ENCODE measurements at regions not wholly inside any gene's neighbourhood (a gene's known extent, or its start where the extent isn't known, plus 50 kb on each side); places are given as distances from the start of the nearest gene placed in this dataset.

DNA sequence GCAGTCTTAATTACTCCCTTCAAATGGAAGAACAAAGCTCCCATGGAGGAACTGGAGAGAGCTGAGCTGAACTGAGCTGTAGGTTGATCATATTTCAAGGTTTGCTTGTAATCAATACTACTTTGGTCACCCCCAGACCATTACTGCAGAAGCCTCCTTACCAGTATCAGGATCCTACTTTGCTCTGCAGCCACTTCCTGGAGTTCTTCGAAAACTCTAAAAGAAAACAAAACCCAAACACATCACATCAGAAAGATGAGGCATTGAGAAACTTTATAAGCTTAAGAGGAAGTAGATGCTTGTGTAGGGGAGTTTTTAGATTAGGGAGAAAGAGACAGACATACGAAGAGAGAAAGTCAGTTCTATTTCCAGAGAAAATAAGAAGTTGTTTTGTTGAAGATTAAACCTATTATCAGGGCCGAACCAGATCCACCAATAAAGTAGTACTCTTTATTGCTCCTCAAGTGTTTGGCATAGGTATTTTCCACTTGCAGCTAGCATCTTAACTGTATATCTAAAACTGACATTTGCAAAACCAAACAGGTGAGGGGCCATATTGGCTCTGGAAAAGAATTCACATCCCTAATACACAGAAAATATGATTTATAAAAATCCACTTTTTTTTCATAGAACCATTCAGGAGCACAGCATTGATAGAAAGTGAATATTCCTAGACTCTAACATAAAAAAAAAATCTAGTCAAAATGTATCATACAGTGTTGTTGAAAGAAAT, 166.9 kb upstream of the KLF7 start:
- TF ChIP-seq, protein P1, sequence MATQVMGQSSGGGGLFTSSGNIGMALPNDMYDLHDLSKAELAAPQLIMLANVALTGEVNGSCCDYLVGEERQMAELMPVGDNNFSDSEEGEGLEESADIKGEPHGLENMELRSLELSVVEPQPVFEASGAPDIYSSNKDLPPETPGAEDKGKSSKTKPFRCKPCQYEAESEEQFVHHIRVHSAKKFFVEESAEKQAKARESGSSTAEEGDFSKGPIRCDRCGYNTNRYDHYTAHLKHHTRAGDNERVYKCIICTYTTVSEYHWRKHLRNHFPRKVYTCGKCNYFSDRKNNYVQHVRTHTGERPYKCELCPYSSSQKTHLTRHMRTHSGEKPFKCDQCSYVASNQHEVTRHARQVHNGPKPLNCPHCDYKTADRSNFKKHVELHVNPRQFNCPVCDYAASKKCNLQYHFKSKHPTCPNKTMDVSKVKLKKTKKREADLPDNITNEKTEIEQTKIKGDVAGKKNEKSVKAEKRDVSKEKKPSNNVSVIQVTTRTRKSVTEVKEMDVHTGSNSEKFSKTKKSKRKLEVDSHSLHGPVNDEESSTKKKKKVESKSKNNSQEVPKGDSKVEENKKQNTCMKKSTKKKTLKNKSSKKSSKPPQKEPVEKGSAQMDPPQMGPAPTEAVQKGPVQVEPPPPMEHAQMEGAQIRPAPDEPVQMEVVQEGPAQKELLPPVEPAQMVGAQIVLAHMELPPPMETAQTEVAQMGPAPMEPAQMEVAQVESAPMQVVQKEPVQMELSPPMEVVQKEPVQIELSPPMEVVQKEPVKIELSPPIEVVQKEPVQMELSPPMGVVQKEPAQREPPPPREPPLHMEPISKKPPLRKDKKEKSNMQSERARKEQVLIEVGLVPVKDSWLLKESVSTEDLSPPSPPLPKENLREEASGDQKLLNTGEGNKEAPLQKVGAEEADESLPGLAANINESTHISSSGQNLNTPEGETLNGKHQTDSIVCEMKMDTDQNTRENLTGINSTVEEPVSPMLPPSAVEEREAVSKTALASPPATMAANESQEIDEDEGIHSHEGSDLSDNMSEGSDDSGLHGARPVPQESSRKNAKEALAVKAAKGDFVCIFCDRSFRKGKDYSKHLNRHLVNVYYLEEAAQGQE (IDR thresholded peaks at IDR 0.05; ENCODE audit: low read depth): no peak
- TF ChIP-seq CREB1 (IDR thresholded peaks at IDR 0.05; ENCODE audit: low read depth) (no peak), CEBPB (IDR thresholded peaks at IDR 0.05) (no peak), EP300 (IDR thresholded peaks at IDR 0.05; ENCODE audit: borderline replicate concordance) (no peak), RAD21 (IDR thresholded peaks at IDR 0.05; ENCODE audit: low read depth) (no peak), USF1 (IDR thresholded peaks at IDR 0.05) (no peak), FOXM1 (IDR thresholded peaks at IDR 0.05; ENCODE audit: borderline replicate concordance, low read depth) (no peak), YY1 (IDR thresholded peaks at IDR 0.05; ENCODE audit: low read depth) (no peak), EGR1 (IDR thresholded peaks at IDR 0.05) (no peak), NFIC (IDR thresholded peaks at IDR 0.05) (no peak)

All from Ishikawa (cell line).